ENCODE measurements at regions not wholly inside any gene's neighbourhood (a gene's known extent, or its start where the extent isn't known, plus 50 kb on each side); places are given as distances from the start of the nearest gene placed in this dataset.
A peak's percentile ranks its signal among the peaks of the same experiment; 100 is the strongest.

- Histone ChIP-seq H3K4me3 (ENCODE audit: low read depth in 1 of 2, low read length in 2 of 2) (no peak overlapping the region), H3K79me2 (ENCODE audit: insufficient read depth, low read length) (no peaks in the 10 kb centered on the region), H3K9me3 (ENCODE audit: insufficient read depth, low read length, severe bottlenecking) (no peaks in the 10 kb centered on the region), H3K36me3 (ENCODE audit: insufficient read depth, low read length) (no peaks in the 10 kb centered on the region), H3K4me2 (ENCODE audit: insufficient read depth, low read length) (no peak overlapping the region), H3K27me3 (ENCODE audit: insufficient read depth, low read length, poor library complexity) (no peaks in the 10 kb centered on the region), H2AFZ (ENCODE audit: low read depth, low read length) (no peak overlapping the region), H3K27ac (ENCODE audit: low read length) (no peak overlapping the region), H3K9ac (ENCODE audit: low read depth, low read length) (no peak overlapping the region), H3K4me1 (ENCODE audit: insufficient read depth, low read length) (peaks cover 10% of the 10 kb centered on the region), H4K20me1 (ENCODE audit: insufficient read depth, low read length) (no peaks in the 10 kb centered on the region)
- DNase-seq, result no peak
- no peak for ATAC-seq (ENCODE audit: insufficient read depth, low read depth)
- TF ChIP-seq, protein P1, sequence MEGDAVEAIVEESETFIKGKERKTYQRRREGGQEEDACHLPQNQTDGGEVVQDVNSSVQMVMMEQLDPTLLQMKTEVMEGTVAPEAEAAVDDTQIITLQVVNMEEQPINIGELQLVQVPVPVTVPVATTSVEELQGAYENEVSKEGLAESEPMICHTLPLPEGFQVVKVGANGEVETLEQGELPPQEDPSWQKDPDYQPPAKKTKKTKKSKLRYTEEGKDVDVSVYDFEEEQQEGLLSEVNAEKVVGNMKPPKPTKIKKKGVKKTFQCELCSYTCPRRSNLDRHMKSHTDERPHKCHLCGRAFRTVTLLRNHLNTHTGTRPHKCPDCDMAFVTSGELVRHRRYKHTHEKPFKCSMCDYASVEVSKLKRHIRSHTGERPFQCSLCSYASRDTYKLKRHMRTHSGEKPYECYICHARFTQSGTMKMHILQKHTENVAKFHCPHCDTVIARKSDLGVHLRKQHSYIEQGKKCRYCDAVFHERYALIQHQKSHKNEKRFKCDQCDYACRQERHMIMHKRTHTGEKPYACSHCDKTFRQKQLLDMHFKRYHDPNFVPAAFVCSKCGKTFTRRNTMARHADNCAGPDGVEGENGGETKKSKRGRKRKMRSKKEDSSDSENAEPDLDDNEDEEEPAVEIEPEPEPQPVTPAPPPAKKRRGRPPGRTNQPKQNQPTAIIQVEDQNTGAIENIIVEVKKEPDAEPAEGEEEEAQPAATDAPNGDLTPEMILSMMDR (IDR thresholded peaks at IDR 0.05; ENCODE audit: borderline replicate concordance, extremely low read depth, low read length, poor library complexity, severe bottlenecking), result no peak
- TF ChIP-seq EZH2 (IDR thresholded peaks at IDR 0.05; ENCODE audit: borderline replicate concordance, low read depth, low read length, severe bottlenecking), result no peak
Measured at GRCh38 chr2:226440127-226440918, 359.3 kb downstream of the IRS1 start.

DNA sequence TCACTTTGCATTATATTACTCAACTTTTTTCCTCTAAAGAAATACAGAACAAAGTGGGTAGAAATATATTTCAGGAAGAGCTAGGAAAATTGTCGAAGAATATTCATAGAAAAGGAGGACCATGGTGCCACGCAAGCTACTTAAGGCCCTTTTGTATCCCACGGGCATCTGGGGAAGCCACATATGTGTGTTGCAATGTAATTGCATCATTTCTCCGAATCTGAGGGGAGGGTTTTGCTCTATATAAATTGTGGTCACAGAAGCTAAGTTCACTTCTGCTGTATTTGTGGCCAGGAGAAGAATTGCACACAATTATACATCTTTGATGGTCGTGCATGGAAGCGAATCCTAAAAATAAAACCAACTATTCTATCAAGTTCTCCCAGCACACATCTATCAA, 360.3 kb downstream of the IRS1 start:
- Histone ChIP-seq H3K79me2 (ENCODE audit: insufficient read depth, low read length) (no peaks in the 10 kb centered on the region), H3K4me2 (ENCODE audit: insufficient read depth, low read length) (no peak overlapping the region), H3K27me3 (ENCODE audit: insufficient read depth, low read length, poor library complexity) (no peaks in the 10 kb centered on the region), H3K4me1 (ENCODE audit: insufficient read depth, low read length) (peaks cover 10% of the 10 kb centered on the region), H2AFZ (ENCODE audit: low read depth, low read length) (no peak overlapping the region), H3K36me3 (ENCODE audit: insufficient read depth, low read length) (no peaks in the 10 kb centered on the region), H3K27ac (ENCODE audit: low read length) (no peak overlapping the region), H3K9me3 (ENCODE audit: insufficient read depth, low read length, severe bottlenecking) (no peaks in the 10 kb centered on the region), H3K4me3 (ENCODE audit: low read depth in 1 of 2, low read length in 2 of 2) (no peak overlapping the region), H4K20me1 (ENCODE audit: insufficient read depth, low read length) (no peaks in the 10 kb centered on the region), H3K9ac (ENCODE audit: low read depth, low read length) (no peak overlapping the region)
- DNase-seq, result peak; percentile 44
- TF ChIP-seq, protein P1 (IDR thresholded peaks at IDR 0.05; ENCODE audit: borderline replicate concordance, extremely low read depth, low read length, poor library complexity, severe bottlenecking), result peak; percentile 9
- TF ChIP-seq EZH2 (IDR thresholded peaks at IDR 0.05; ENCODE audit: borderline replicate concordance, low read depth, low read length, severe bottlenecking), result no peak
- peak; percentile 87 for ATAC-seq (ENCODE audit: insufficient read depth, low read depth)

GRCh38 chr2:226435146-226435545, 364.5 kb downstream of the IRS1 start:
- no peak for ATAC-seq (ENCODE audit: insufficient read depth, low read depth)
- Histone ChIP-seq H3K9ac (ENCODE audit: low read depth, low read length) (no peak overlapping the region), H3K9me3 (ENCODE audit: insufficient read depth, low read length, severe bottlenecking) (no peaks in the 10 kb centered on the region), H4K20me1 (ENCODE audit: insufficient read depth, low read length) (no peaks in the 10 kb centered on the region), H3K27ac (ENCODE audit: low read length) (no peak overlapping the region), H3K36me3 (ENCODE audit: insufficient read depth, low read length) (no peaks in the 10 kb centered on the region), H3K4me2 (ENCODE audit: insufficient read depth, low read length) (no peak overlapping the region), H3K27me3 (ENCODE audit: insufficient read depth, low read length, poor library complexity) (no peaks in the 10 kb centered on the region), H3K79me2 (ENCODE audit: insufficient read depth, low read length) (no peaks in the 10 kb centered on the region), H2AFZ (ENCODE audit: low read depth, low read length) (no peak overlapping the region), H3K4me3 (ENCODE audit: low read depth in 1 of 2, low read length in 2 of 2) (no peak overlapping the region), H3K4me1 (ENCODE audit: insufficient read depth, low read length) (peaks cover 10% of the 10 kb centered on the region)
- DNase-seq, result no peak
- TF ChIP-seq, protein P1 (IDR thresholded peaks at IDR 0.05; ENCODE audit: borderline replicate concordance, extremely low read depth, low read length, poor library complexity, severe bottlenecking), result no peak
- TF ChIP-seq EZH2 (IDR thresholded peaks at IDR 0.05; ENCODE audit: borderline replicate concordance, low read depth, low read length, severe bottlenecking), result no peak
